ENCODE measurements at regions not wholly inside any gene's neighbourhood (a gene's known extent, or its start where the extent isn't known, plus 50 kb on each side); places are given as distances from the start of the nearest gene placed in this dataset.

DNA sequence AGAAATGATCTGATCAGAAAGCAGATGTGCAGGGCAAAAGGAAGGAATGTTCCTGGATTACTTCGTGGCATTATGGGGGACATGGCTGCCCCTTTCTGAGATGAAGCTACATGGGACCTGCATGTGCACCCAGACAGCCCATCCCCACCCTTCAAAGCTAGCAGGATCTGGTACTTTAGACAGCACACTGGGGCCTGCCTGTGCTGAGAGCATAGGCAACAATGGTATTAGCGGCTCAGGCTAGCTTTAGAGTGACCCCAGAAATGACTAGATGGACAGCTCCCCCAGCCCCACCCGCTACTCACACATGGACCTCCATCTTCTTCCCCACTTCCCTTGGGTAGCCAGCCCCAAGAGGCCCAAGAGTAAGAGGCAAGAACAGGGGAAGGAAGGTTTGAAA lies 61.5 kb upstream of the NFE2L2 start:
- TF ChIP-seq, protein P1, sequence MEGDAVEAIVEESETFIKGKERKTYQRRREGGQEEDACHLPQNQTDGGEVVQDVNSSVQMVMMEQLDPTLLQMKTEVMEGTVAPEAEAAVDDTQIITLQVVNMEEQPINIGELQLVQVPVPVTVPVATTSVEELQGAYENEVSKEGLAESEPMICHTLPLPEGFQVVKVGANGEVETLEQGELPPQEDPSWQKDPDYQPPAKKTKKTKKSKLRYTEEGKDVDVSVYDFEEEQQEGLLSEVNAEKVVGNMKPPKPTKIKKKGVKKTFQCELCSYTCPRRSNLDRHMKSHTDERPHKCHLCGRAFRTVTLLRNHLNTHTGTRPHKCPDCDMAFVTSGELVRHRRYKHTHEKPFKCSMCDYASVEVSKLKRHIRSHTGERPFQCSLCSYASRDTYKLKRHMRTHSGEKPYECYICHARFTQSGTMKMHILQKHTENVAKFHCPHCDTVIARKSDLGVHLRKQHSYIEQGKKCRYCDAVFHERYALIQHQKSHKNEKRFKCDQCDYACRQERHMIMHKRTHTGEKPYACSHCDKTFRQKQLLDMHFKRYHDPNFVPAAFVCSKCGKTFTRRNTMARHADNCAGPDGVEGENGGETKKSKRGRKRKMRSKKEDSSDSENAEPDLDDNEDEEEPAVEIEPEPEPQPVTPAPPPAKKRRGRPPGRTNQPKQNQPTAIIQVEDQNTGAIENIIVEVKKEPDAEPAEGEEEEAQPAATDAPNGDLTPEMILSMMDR (IDR thresholded peaks at IDR 0.05; ENCODE audit: insufficient read depth, low read depth, low read length), result no peak
- TF ChIP-seq EZH2 (IDR thresholded peaks at IDR 0.05; ENCODE audit: insufficient read depth, low read length), result no peak
